DMS114 treated with DMSO at 0.1 percent for 48 hours (cell line): ENCODE measurements at regions not wholly inside any gene's neighbourhood (a gene's known extent, or its start where the extent isn't known, plus 50 kb on each side); places are given as distances from the start of the nearest gene placed in this dataset.

ENCODE experiments used
- DNase-seq: peaks from one replicate; lab custom pipeline; 2025; ENCODE audit not compliant: unreplicated experiment; lab: John Stamatoyannopoulos, UW

DNA sequence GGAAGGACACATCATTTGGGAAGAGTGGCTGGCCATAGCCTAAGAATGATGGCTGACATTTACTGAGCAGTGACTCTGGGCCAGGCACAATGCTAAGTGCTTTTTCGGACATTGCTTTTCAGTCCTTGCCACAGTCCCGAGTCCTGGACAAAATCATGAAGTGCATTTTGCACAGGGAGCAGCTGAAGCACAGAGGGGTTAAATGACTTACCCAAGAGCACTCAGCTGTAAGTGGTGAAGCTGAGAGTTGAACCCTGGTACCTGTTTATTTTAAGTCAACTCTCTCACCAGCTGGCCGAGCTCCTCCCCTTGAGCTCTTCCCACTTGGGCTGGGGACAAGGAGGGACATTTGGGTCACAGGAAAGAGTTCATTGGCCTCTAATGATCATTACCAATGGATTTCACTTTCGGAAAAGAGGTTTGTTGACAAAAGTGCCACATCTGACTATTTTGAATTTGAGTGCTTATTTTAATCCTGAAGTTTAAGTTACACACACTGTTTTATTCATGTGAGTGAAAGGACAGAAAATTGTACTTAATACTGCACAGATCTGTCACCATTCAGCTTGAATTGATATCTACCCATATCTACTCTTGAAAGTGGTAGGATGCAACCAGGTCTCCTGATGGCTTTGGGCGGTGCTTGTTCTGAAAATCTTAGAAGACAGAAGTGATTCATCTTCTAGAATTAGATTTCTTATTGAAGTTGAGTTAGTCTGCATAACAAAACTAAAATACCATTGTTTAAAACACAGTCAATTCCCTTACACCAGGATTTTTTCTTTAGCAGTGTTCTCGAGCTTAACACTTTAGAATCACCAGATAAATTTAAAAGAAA, 368.7 kb upstream of the PROK2 start:
- DNase-seq = no peak

DNA sequence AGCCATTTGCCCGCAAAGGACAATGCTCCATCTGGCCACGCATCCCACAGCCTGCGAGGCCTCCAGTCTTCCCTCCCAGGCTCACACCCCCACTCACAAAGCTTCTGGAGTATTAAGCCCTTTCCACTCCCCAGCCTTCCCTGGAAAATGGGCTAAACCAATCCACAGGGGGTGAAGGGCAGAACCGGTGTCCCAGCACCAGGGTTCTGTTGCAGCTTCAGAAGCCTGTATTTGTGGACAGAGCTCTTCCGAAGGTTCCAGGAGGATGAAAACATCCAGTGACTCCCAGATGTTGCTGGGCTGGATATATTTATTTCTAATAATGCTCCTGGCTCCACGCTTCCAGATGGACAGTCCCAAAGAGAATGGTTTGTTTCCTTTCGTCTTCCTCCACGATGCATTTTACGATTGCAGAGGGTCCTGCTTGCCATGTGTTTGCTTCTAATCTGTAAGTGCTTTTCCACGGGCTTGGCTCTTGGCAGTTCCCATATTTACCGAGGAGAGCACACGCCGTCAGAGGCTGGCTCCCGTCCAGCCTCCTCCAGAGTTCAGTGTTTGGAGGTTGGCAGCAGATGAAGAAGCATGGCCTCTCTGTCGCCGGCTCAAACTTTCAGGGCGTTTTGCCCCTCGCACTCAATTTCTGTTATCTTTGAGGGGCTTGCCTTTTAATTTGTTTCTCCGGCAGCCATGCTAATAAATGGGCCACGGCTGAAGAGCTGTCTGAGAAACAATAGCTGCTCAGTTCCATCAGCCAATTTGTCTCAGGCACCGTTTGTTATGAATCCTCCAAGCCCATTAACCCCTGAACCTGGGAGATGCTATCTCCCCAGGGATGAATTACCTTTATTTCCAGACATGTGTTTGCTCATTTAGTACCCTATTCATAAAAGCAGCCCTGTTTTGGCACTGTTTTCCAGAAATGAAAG, 367.9 kb upstream of the PROK2 start:
- DNase-seq = no peak

- DNase-seq = no peak
Measured at GRCh38 chr3:72151465-72152238, 366.7 kb upstream of the PROK2 start.

DNA sequence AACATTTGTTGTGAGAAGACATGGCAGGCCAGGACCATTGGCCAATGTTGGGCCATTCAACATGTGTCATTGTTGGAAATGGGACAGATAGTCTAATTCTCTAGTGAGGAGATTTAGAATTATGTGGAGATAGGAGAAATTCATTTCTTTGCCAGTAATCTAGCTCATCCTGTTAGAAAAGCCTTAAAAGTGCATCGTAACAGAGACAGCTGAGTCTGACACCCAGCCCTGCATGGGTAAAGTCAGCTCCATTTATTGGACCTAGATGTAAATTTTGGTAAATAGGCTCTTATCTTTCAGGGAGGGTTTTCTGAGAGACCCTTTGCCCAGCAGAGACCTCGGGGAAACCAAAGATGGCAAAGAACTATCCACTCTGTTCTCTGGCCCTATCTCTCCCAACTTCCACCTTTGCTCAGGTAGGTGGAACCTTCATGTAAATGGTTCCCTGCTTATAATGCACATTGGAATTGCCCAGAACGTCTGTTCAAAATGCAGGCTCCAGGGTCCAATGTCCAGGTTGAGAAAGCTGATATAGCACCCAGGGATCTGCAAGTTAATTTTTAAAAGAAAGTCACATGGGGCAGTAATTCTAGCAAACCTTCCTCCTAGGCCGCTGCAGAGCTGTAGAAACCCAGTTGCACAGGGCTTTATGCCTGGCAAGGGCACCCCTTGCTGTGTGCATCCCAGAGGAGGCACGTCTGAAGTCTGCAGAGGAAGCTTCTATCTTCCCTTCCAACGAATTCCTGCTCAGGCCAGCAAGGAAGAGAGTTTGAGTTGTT, 365.9 kb upstream of the PROK2 start:
- DNase-seq = no peak

- no peak for DNase-seq
Measured at GRCh38 chr3:72149645-72150300, 364.8 kb upstream of the PROK2 start.

- DNase-seq = no peak
Measured at GRCh38 chr3:72147600-72147999, 362.7 kb upstream of the PROK2 start.

DNA sequence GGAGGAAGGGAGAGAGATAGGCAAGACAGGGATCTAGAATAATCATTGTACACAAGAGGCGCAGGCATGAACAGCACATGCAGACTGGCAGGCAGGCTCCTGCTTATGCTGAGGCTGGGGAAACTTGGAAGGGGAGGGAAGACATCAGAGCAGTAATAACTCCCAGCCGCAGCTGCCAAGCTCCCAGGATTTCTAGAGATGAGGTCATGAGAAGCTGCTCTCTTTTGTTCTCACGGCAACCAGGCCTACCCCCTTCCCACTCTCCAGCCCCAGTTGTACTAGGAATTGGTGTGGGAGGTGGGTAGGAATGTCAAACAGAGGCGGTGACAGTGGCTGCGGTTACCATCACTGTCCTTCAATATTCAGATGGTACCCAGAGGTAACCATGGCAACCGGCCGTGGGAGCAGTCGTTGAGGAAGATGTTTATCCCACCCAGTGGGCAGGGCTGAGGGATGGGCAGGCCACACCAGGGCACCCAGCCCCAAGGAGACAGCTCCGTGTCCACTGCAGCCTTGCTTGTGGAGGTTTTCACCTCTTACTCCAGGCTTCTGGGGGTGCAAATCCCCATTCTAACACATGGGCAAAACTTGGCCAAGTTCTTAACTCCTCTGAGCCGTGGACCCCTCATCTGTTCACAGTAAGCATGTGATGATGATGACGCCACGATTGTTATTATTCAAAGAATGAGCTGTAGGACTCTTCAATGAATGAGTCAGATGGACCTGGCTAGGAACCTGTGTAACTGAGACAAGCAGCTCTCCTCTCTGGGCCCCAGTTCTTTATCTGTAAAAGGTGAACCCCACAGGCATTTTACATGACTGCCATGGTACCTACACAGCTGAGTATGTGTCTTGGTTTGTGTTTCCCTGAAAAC, 360.8 kb upstream of the PROK2 start:
- DNase-seq = no peak

- no peak for DNase-seq
Measured at GRCh38 chr3:72144773-72145505, 360.0 kb upstream of the PROK2 start.

GRCh38 chr3:72143966-72144717, 359.2 kb upstream of the PROK2 start:
- DNase-seq = no peak

DNA sequence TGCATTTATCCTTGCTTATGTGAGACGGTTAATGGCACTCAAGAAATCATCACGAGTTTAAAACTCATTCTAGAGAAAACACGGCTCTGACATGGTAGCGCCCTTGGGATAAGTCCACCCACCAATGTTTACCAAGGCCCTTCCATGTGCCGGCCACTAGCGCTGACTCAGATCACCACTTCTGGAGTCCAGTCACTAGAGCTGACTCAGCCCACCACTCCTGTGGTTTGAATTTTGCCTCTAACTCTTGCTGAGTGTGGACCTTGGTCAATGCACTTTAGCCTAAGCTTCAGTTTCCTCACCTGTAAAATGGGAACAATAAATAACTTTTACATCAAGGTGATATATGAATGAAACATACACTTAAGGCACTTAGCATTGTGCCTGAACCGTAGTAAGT, 358.4 kb upstream of the PROK2 start:
- DNase-seq = no peak

- DNase-seq = no peak
Measured at GRCh38 chr3:72142028-72142427, 357.1 kb upstream of the PROK2 start.

- no peak for DNase-seq
Measured at GRCh38 chr3:72141264-72141663, 356.3 kb upstream of the PROK2 start.

DNA sequence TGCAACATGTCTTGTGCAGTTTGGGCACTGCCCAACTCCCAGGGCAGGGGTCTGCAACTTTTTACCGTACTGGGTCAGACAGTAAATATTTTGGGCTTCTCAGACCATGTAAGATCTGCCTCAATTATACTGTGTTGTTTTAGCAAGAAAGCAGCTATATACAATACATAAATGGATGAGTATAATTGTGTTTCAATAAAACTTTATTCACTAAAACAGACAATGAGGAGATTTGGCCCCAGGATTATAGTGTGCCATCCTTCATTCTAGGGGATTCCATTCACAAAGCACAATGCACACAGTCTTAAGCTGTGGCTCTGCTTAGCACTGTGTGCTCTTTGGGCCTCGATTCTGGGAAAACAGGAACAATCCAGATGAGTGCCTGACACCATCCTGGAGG, 354.4 kb upstream of the PROK2 start:
- no peak for DNase-seq

GRCh38 chr3:72137865-72138861, 353.2 kb upstream of the PROK2 start:
- no peak for DNase-seq

DNA sequence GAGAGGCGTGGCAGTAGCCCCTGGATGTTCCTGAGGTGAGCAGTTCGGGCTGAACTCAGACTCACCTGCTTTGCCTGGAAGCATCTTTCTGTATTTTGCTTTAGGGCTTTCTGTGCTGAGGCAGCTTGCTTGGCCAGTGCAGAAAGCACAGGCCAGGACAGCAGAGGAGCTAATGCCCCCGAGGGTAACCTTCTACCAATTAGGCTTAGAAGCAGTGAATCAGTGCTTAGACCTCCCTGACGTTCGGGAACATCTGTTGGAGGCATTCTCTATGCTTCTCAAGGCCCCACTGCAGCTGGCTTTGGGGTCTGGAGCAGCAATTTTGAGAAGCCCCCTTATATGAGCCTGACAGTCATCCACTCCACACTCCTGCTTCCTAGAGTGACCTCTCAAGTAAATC, 350.7 kb upstream of the PROK2 start:
- DNase-seq = no peak

- no peak for DNase-seq
Measured at GRCh38 chr3:72134989-72135451, 350.1 kb upstream of the PROK2 start.
